Astrocyte (in vitro differentiated cells and primary cell): ENCODE measurements at regions not wholly inside any gene's neighbourhood (a gene's known extent, or its start where the extent isn't known, plus 50 kb on each side); places are given as distances from the start of the nearest gene placed in this dataset.

Experiments used
- CTCF ChIP-seq: IDR thresholded peaks from 2 replicates; pipeline ENCODE4 v1.5.1; 2011; ENCODE audit warnings: low read depth, mild to moderate bottlenecking, inconsistent platforms, low read length, moderate library complexity; ENCODE audit not compliant: insufficient read depth
- EZH2 ChIP-seq: IDR thresholded peaks from 2 replicates; pipeline ENCODE4 v1.6.1; 2012; ENCODE audit warnings: mild to moderate bottlenecking, low read length, inconsistent platforms; ENCODE audit not compliant: insufficient read depth

DNA sequence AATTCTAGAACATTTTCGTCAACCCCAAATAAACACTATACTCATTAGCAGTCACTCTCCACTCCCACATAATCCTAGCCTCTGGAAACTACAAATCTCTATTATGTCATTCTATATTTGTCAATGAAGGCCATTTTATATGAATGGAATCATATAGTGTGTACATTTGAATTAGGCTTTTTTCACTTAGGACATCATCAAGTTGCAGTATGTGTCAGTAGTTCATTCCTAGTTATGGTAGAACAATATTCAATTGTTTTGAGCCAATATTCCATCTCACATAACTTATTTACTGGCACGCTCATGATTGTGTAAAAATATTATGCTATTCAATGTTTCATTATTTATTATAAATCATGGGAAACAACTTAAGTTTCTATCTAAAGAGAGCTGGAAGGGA, 1610.4 kb upstream of the MIR17HG start:
- no peak for TF ChIP-seq CTCF
- no peak for TF ChIP-seq EZH2
